CD4-positive, alpha-beta T cell treated with Interleukin-21 for 1 hour (primary cell): ENCODE measurements at regions not wholly inside any gene's neighbourhood (a gene's known extent, or its start where the extent isn't known, plus 50 kb on each side); places are given as distances from the start of the nearest gene placed in this dataset.

Experiments used
- DNase-seq: peaks from one replicate; pipeline ENCODE4 v3.0.0-alpha.2; 2020

- no peak for DNase-seq
These were observed 981.7 kb downstream of the NR2F1-AS1 start for GRCh38 chr5:92599217-92599810.

- DNase-seq = no peak
These were observed 987.0 kb downstream of the NR2F1-AS1 start for GRCh38 chr5:92594031-92594430.

- no peak for DNase-seq
These were observed 992.1 kb downstream of the NR2F1-AS1 start for GRCh38 chr5:92588876-92589275.

- no peak for DNase-seq
These were observed 999.3 kb downstream of the NR2F1-AS1 start for GRCh38 chr5:92581690-92582089.

GRCh38 chr5:92581249-92581648, 999.8 kb downstream of the NR2F1-AS1 start:
- DNase-seq = no peak

- no peak for DNase-seq
These were observed 1000.2 kb downstream of the NR2F1-AS1 start for GRCh38 chr5:92580814-92581213.

- no peak for DNase-seq
These were observed 1007.0 kb downstream of the NR2F1-AS1 start for GRCh38 chr5:92574023-92574422.

GRCh38 chr5:92568522-92568921, 1012.5 kb downstream of the NR2F1-AS1 start:
- DNase-seq = no peak

GRCh38 chr5:92567831-92568450, 1013.1 kb downstream of the NR2F1-AS1 start:
- no peak for DNase-seq

- DNase-seq = no peak
These were observed 1014.8 kb downstream of the NR2F1-AS1 start for GRCh38 chr5:92566113-92566786.

- DNase-seq = no peak
These were observed 1015.3 kb downstream of the NR2F1-AS1 start for GRCh38 chr5:92565673-92566072.

- DNase-seq = no peak
These were observed 1019.0 kb downstream of the NR2F1-AS1 start for GRCh38 chr5:92562065-92562464.

- DNase-seq = no peak
These were observed 1019.5 kb downstream of the NR2F1-AS1 start for GRCh38 chr5:92561411-92561959.

GRCh38 chr5:92560698-92561401, 1020.2 kb downstream of the NR2F1-AS1 start:
- DNase-seq = no peak

GRCh38 chr5:92559781-92560180, 1021.2 kb downstream of the NR2F1-AS1 start:
- DNase-seq = no peak

- DNase-seq = no peak
These were observed 1021.7 kb downstream of the NR2F1-AS1 start for GRCh38 chr5:92559331-92559730.

- no peak for DNase-seq
These were observed 1024.3 kb downstream of the NR2F1-AS1 start for GRCh38 chr5:92556747-92557146.

GRCh38 chr5:92554447-92555085, 1026.5 kb downstream of the NR2F1-AS1 start:
- DNase-seq = no peak

GRCh38 chr5:92553326-92553725, 1027.7 kb downstream of the NR2F1-AS1 start:
- DNase-seq = no peak

GRCh38 chr5:92552206-92553160, 1028.5 kb downstream of the NR2F1-AS1 start:
- DNase-seq = no peak

GRCh38 chr5:92548346-92548745, 1032.7 kb downstream of the NR2F1-AS1 start:
- DNase-seq = no peak

GRCh38 chr5:92544596-92544995, 1036.4 kb downstream of the NR2F1-AS1 start:
- DNase-seq = no peak
